Mucosa of descending colon (tissue), 3 donors: ENCODE measurements at regions not wholly inside any gene's neighbourhood (a gene's known extent, or its start where the extent isn't known, plus 50 kb on each side); places are given as distances from the start of the nearest gene placed in this dataset.
"Not testable (repeated sequence)": the region's sequence is repeated elsewhere in the genome, so short reads cannot be mapped to it uniquely, and the experiment has no call there.

Source experiments
- ATAC-seq: fragments of 200-7000 bp; cut with Tn5 transposase; one replicate; pipeline ENCODE4 v1.9.1; 2020; ENCODE audit warnings: mild to moderate bottlenecking, moderate library complexity
- DNase-seq, 3 donors: peaks; one replicate each; pipeline ENCODE4 v3.0.0-alpha.2; 2020
- H3K36me3 ChIP-seq: fragments of 200-600 bp; one replicate; pipeline ENCODE4 v1.8.0; 2021; ENCODE audit warnings: low read depth, mild to moderate bottlenecking
- H3K4me1 ChIP-seq: fragments of 200-600 bp; one replicate; pipeline ENCODE4 v1.8.0; 2021; ENCODE audit warnings: low read depth, mild to moderate bottlenecking
- H3K4me3 ChIP-seq: fragments of 200-600 bp; one replicate; pipeline ENCODE4 v1.8.0; 2021; ENCODE audit warnings: mild to moderate bottlenecking
- H3K9me3 ChIP-seq: fragments of 200-600 bp; one replicate; pipeline ENCODE4 v1.8.0; 2021; ENCODE audit warnings: mild to moderate bottlenecking
- intact Hi-C, 2 donors: fragments of 100-400 bp; cut with DNase I in 1 of 2; cut with micrococcal nuclease in 1 of 2; formaldehyde crosslinking; loops; one replicate each; pipeline versions ENCODE4 v1.11.0 to v1.11.1; 2022; cut with DNase I, micrococcal nuclease
- TF ChIP-seq, protein P1 (sequence below): fragments of 200-600 bp; IDR thresholded peaks from one replicate; pipeline ENCODE4 v1.8.0; 2022; ENCODE audit warnings: antibody characterized with exemption, mild to moderate bottlenecking
- donor health status: DM: no; HTN: no; CAD: no; lungs with moderate emphysema.
- donor health status: DM: no; HTN: no; CAD: no.
- donor health status: DM: no; HTN: yes; CAD: no.

DNA sequence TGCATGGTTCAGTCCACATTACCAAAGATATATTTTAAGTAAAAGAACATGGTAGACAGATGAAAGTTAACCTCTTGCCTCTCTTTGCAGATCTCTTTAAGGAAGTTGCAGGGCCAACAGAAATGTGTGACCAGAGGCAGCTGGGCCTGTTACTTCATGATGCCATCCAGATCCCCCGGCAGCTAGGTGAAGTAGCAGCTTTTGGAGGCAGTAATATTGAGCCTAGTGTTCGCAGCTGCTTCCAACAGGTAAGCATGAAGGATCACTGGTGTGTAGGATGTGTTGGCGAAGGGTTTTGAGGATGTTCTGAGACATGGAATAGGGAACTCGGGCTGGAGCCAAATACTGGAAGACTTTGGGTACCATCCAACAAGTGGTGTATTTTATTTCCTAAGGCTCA lies 508.6 kb downstream of the UTRN start:
- peaks cover 3% of the 10 kb centered on the region for H3K9me3 ChIP-seq
- H3K4me3 ChIP-seq = no peak overlapping the region
- H3K4me1 ChIP-seq = no peaks in the 10 kb centered on the region
- ATAC-seq (no peak), DNase-seq (no peak)
- no peaks in the 10 kb centered on the region for H3K36me3 ChIP-seq
- TF ChIP-seq, protein P1, sequence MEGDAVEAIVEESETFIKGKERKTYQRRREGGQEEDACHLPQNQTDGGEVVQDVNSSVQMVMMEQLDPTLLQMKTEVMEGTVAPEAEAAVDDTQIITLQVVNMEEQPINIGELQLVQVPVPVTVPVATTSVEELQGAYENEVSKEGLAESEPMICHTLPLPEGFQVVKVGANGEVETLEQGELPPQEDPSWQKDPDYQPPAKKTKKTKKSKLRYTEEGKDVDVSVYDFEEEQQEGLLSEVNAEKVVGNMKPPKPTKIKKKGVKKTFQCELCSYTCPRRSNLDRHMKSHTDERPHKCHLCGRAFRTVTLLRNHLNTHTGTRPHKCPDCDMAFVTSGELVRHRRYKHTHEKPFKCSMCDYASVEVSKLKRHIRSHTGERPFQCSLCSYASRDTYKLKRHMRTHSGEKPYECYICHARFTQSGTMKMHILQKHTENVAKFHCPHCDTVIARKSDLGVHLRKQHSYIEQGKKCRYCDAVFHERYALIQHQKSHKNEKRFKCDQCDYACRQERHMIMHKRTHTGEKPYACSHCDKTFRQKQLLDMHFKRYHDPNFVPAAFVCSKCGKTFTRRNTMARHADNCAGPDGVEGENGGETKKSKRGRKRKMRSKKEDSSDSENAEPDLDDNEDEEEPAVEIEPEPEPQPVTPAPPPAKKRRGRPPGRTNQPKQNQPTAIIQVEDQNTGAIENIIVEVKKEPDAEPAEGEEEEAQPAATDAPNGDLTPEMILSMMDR = no peak
- intact Hi-C loops = no loop called here

DNA sequence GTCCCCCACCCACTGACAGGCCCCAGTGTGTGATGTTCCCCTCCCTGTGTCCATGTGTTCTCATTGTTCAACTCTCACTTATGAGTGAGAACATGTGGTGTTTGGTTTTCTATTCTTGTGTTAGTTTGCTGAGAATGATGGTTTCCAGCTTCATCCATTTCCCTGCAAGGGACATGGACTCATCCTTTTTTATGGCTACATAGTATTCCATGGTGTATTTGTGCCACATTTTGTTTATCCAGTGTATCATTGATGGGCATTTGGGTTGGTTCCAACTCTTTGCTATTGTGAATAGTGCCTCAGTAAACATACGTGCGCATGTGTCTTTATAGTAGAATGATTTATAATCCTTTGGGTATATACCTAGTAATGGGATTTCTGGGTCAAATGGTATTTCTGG lies 509.9 kb downstream of the UTRN start:
- ATAC-seq, intact Hi-C loops, H3K9me3 ChIP-seq, H3K4me3 ChIP-seq, H3K4me1 ChIP-seq, DNase-seq, H3K36me3 ChIP-seq: not testable (repeated sequence)

DNA sequence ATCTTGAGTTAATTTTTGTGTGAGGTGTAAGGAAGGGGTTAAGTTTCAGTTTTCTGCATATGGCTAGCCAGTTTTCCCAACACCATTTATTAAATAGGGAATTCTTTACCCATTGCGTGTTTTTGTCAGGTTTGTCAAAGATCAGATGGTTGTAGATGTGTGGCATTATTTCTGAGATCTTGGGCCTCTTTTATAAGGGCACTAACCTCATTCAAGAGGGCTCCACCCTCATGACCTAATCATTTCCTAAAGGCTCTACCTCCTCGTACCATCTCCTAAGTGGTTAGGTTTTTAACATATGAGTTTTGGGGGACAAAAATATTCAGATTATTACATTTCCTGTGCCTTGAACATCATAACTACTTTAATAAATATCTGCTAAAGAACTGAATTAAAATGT lies 510.9 kb downstream of the UTRN start:
- intact Hi-C loops = no loop called here
- TF ChIP-seq, protein P1 = no peak
- Histone ChIP-seq H3K36me3 (no peaks in the 10 kb centered on the region), H3K9me3 (peaks cover 3% of the 10 kb centered on the region), H3K4me3 (no peak overlapping the region), H3K4me1 (no peaks in the 10 kb centered on the region)
- ATAC-seq (no peak), DNase-seq (no peak)

DNA sequence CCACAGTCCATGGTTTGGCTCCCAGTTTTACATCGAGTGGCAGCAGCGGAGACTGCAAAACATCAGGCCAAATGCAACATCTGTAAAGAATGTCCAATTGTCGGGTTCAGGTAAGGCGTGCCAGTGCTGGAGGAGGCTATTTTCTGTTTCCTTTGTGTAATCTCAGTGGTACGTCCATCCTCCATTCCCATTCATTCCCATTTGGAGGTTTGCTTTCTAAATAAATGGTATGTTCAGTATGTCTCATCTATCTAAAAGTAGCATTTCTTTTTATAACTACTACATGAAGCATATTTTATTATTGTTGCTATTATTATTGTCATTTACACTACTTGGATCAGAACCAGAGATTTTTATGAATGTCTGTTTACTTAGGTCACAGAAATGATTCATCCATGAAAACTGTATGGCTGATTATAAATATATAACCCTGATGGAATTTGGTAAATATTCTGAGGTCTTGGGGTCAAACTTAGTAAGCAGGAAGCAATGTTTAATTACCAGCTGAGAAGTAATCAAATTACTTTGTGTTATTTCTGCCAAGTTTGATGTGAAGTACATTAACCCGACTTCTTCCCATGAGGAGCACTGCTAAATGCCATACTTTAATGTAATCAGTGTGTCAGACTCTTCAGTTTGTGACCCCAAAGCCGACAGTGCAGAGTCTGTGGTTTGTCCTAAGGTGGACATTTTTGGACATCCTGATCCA lies 512.9 kb downstream of the UTRN start:
- TF ChIP-seq, protein P1 = no peak
- DNase-seq (no peak), ATAC-seq (no peak)
- H3K4me3 ChIP-seq = no peak overlapping the region
- H3K36me3 ChIP-seq = no peaks in the 10 kb centered on the region
- H3K9me3 ChIP-seq = peaks cover 3% of the 10 kb centered on the region
- intact Hi-C loops = no loop called here
- H3K4me1 ChIP-seq = no peaks in the 10 kb centered on the region

DNA sequence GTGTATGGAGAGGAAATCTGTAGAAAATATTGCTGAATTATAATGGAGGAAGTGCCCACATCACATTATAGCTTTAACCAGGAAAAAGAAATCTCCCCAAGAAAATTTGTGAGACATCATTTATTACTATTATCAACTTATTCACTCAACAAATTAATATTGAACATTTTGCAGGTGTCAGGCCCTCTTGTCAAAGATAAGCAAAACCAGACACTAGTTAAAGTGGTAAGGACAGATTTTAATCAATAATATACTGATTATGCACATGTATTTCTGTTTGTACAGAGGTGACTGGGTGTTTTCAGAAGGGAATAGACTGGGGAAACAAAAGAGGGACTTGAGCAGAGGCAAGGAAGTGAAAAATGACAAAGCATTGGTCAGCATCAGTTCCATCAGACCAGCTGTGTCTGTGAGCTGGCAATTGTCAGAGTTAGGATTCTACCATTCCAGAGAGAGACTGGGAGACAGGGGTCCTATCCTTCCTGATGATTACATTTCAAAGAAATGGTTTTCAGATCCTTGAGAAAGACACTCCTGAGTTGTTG lies 519.2 kb downstream of the UTRN start:
- ATAC-seq (no peak), DNase-seq (no peak)
- no peaks in the 10 kb centered on the region for H3K4me1 ChIP-seq
- no peaks in the 10 kb centered on the region for H3K36me3 ChIP-seq
- H3K9me3 ChIP-seq = no peaks in the 10 kb centered on the region
- intact Hi-C loops = no loop called here
- H3K4me3 ChIP-seq = no peak overlapping the region
- TF ChIP-seq, protein P1 = no peak

DNA sequence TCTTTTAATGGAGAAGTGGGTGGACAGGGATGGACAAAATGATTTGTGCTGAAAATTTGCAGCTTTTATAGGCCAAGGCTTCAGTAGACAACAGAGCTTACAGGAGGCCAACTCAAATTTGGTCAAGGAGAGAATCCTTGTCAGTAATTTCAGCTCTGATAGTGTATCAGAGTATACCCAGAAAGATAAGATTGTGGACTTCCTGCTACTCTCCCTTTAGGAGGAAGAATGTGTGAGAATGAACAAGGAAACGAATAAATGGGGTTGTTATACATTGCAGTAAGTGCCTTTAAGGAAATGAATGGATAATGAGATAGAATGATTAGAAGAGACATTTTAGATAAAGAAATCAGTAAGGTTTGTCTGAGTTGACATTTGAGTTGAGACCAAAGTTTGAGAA lies 519.9 kb downstream of the UTRN start:
- TF ChIP-seq, protein P1 = no peak
- ATAC-seq = peak; percentile 76
- Histone ChIP-seq H3K4me1 (no peaks in the 10 kb centered on the region), H3K36me3 (no peaks in the 10 kb centered on the region), H3K9me3 (no peaks in the 10 kb centered on the region), H3K4me3 (no peak overlapping the region)
- DNase-seq = no peak
- intact Hi-C loops = no loop called here
